A549 (cell line): ENCODE measurements at regions not wholly inside any gene's neighbourhood (a gene's known extent, or its start where the extent isn't known, plus 50 kb on each side); places are given as distances from the start of the nearest gene placed in this dataset.

ENCODE experiments used
- POLR2A ChIP-seq: IDR thresholded peaks from 2 replicates; pipeline ENCODE4 v1.6.1; 2012; ENCODE audit warnings: mild to moderate bottlenecking, low read length
- TF ChIP-seq, protein P1 (sequence below): fragments of 200-600 bp; sonication (generic); IDR thresholded peaks from 2 replicates; pipeline ENCODE4 v1.6.1; 2016; ENCODE audit warnings: antibody characterized with exemption, mild to moderate bottlenecking, moderate library complexity

DNA sequence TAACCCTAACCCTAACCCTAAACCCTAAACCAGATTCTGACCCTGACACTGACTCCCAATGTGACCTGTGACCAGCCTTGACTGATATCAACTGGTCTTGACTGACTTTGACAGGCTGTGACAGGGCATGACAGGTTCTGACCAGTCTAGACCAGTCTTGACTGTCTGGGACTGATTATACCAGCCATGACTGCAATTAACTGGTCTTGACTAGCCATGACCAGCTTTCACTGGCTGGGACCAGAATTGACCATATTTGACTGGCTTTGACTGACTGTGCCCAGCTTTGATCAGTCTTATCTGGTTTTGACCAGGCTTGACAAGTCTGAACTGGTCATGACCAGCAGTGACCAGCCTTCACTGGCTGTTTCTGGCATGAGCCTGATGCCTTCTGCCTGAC lies 95.5 kb downstream of the BMP15 start:
- TF ChIP-seq, protein P1, sequence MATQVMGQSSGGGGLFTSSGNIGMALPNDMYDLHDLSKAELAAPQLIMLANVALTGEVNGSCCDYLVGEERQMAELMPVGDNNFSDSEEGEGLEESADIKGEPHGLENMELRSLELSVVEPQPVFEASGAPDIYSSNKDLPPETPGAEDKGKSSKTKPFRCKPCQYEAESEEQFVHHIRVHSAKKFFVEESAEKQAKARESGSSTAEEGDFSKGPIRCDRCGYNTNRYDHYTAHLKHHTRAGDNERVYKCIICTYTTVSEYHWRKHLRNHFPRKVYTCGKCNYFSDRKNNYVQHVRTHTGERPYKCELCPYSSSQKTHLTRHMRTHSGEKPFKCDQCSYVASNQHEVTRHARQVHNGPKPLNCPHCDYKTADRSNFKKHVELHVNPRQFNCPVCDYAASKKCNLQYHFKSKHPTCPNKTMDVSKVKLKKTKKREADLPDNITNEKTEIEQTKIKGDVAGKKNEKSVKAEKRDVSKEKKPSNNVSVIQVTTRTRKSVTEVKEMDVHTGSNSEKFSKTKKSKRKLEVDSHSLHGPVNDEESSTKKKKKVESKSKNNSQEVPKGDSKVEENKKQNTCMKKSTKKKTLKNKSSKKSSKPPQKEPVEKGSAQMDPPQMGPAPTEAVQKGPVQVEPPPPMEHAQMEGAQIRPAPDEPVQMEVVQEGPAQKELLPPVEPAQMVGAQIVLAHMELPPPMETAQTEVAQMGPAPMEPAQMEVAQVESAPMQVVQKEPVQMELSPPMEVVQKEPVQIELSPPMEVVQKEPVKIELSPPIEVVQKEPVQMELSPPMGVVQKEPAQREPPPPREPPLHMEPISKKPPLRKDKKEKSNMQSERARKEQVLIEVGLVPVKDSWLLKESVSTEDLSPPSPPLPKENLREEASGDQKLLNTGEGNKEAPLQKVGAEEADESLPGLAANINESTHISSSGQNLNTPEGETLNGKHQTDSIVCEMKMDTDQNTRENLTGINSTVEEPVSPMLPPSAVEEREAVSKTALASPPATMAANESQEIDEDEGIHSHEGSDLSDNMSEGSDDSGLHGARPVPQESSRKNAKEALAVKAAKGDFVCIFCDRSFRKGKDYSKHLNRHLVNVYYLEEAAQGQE: no peak
- no peak for TF ChIP-seq POLR2A
